ENCODE measurements at regions not wholly inside any gene's neighbourhood (a gene's known extent, or its start where the extent isn't known, plus 50 kb on each side); places are given as distances from the start of the nearest gene placed in this dataset.
"Not testable (repeated sequence)": the region's sequence is repeated elsewhere in the genome, so short reads cannot be mapped to it uniquely, and the experiment has no call there.

DNA sequence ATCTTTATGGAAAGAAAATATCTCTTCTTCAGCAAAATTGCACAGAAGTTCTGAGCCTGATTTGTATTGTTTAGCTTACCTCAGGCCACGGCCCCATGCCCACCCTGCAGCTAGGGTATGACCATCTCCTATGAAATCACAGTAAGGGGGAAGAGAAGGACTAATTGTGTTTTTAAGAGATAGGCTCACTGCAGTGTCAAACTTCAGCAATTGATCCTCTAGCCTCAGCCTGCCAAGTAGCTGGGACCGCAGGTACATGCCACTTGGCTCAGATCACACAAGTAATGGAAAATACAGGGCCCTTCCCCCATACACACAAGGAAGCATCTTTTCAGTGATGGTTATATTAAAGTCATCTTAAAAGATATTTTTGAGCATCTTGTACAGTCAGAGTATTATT lies 60.0 kb downstream of the DMAC1 start:
- no peak for DNase-seq (ENCODE audit: low read depth, low spot score)

DNA sequence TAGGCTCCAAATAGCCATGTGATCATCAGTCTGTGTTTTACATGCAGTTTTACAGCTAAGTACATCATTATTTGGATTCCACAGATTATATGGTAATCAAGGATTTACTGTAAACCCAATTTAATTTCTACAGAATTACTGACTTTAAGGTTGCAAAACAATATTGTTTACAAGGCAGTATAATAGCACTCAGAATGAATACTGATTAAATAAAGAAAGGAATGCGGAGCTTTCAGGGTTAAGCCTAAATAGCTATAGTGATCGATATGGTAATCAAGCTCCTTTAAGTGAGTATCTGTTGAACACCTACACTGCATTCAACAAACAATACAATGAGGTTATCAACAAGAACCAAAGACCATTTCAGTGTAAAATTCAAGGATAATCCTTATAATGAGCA lies 64.3 kb downstream of the DMAC1 start:
- DNase-seq (ENCODE audit: low read depth, low spot score) = no peak

DNA sequence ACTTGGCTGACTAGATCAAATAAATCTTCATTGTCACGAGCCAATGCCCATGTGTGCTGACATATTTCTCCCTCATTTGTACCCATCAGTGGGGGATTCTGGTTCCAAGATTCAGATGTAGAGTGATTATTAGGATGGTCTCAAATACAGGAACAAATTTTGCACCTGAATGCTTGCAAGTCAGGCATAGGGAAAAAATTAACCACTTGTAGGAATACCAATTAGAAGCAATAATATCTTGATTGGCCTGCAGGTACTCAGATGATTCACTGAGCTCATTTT lies 69.5 kb downstream of the DMAC1 start:
- no peak for DNase-seq (ENCODE audit: low read depth, low spot score)

DNA sequence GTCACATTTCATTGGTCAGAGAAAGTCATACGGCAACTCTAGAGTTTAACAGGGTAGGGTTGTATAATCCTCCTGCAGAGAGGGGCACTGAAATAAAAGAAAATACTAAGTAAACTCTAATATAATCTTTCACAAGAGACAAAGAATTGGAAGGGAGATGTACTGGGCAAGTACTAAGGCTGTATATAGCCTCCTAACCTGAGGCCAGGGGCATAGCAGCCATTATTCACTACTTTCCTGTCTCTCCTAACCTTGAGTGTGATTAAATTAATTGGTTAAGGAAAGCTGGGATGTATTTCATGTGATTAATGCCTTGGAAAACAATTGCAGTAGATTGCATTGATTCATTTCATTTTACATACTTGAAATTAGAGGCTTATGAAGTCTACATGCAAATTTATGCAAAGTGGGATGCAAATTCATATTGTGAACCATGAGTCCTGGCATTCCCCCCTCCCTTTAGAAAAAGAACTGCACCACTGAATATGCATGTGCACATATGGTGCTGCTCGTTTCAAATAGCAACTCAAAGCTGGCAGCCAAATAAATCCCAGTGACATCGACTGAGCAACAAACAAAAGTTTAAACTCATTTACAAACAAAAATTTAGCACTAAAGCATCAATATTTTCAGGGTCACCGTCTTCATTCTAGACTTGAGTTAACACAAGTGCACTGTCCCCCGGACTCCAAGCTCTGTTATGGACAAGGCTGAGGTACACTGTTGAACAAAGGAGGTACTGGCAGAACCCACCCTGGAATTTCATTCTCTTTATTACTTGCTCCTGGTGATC lies 70.0 kb downstream of the DMAC1 start:
- DNase-seq (ENCODE audit: low read depth, low spot score) = no peak

DNA sequence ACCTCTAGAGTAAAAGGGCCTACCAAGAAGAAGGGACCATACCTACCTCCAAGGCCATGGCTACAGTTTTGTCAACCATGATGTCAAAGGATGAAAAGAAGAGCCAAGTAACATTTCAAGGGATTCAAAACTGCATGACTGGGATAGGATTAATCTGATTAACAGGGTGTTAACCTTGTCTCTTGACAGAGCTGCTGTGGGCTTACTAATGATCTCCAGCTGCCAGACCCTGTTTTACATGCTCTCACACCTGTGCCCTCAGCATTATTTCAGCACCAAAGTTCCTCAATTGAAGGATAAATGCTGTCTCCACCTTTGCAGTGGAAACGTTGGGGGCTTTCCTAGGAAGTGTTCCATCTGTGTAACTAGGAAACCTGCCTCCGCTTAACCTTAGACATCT lies 78.3 kb downstream of the DMAC1 start:
- DNase-seq (ENCODE audit: low read depth, low spot score) = no peak

DNA sequence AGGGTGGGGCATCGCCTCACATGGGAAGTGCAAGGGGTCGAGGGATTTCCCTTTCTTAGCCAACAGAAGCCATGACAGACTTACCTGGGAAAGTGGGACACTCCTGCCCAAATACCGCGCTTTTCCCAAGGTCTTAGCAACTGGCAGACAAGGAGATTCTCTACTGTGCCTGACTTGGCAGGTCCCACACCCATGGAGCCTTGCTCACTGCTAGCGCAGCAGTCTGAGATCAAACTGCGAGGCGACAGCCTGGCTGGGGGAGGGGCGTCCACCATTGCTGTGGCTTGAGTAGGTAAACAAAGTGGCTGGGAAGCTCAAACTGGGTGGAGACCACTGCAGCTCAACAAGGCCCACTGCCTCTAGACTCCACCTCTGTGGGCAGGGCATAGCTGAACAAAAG lies 86.5 kb downstream of the DMAC1 start:
- not testable (repeated sequence) for DNase-seq (ENCODE audit: low read depth, low spot score)

DNA sequence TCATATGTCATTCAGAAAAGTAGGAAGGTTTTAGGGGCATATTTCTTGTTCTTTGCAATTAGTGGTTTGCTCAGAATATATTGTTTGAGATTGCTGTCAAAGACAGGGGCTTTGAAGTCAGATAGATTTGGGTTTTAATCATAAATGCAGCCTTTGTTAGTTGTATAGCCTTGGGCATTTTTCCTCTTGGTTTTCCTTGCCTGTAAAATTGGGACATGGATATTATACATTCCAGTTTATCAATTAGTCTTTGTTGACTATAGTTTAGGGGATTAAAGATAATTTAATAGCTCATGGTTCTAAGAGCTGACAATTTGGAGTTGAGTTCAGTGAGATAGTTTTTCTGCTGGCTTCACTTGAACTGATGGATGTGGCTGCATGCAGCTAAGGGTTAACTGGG lies 88.9 kb downstream of the DMAC1 start:
- DNase-seq (ENCODE audit: low read depth, low spot score) = no peak

DNA sequence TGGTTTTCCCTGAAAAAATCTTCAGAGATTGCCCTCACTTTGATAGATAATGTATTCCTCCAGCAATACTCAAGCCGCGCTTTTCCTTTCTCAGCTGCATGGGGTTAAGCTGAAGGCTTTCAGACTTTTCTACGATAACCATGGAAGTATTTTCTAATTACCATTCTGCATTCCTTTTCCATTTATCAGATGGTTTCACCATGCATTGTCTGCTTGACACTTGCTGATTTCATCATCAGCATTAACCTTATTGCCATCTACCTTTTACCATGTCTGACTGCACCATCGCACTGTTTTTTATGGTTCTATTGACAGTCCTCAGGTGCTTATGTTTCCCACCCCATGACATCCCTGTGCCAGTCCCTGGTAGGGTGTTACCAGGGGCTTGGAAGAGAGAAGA lies 91.6 kb downstream of the DMAC1 start:
- no peak for DNase-seq (ENCODE audit: low read depth, low spot score)

DNA sequence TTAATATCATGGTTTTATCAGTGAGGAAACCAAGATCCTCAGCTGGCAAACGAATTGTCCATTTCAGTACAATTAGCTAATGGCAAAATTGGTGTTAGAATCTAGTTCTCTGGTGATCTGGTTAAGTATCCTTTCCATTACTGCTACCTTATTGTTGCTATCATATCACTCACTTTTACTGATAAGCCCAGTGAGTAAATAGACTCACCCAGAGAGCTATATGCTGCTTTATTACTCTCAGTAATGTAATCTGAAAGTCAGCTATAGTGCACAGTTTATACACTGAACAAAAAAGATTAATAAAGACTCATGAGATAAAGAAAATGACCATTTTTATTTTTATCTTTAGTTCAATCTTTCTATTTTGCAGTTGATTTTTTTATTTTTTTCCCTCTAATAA lies 95.0 kb downstream of the DMAC1 start:
- no peak for DNase-seq (ENCODE audit: low read depth, low spot score)

DNA sequence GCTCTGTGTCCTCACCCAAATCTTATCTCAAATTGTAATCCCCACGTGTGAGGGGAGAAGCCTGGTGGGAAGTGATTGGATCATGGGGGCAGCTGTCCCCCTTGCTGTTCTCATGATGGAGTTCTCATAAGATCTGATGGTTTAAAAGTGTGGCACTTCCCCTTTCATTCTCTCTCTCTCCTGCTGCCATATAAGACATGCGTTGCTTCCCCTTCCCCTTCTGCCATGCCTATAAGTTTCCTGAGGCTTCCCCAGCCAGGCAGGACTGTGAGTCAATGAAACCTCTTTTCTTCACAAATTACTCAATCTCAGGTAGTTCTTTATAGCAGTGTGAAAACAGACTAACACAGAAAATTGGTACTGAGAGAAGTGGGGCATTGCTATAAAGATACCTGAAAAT lies 107.7 kb downstream of the DMAC1 start:
- DNase-seq (ENCODE audit: low read depth, low spot score) = no peak

DNA sequence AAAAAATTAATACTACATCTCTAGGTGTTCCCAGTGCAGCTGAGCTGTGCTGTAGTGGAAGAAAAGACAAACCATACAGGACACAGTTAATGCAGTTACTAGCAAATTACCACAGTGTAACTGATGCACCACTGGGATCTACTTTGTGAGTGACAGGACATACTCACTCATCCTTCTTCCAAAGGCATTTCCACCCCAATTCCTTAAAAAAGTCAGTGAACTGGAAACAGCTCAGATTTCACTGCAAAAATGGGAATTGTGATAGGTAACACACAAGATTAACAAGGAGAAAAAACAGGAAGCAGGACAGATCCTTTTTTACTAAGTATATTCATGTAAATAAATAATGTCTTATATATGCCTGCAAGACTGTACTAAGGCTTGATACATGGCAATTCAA lies 109.6 kb downstream of the DMAC1 start:
- DNase-seq (ENCODE audit: low read depth, low spot score) = no peak

DNA sequence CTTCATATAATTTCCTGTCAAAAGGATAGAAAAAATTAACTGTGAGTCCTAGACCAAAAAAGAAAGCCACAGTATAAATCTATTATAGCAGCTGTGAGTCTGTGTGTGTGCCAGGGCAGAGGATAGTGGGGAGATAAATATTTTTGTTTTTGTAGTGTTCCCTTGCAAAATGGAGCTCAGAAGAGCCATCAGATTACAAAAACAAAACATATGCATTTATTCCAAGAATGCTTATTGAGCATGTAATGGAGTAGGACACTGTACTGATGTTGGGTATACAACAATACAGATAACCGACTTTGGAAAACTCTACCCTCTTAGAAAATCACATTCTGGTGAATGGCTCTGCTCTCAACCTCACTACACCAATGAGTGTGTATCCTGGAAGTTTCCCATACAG lies 111.0 kb downstream of the DMAC1 start:
- no peak for DNase-seq (ENCODE audit: low read depth, low spot score)

DNA sequence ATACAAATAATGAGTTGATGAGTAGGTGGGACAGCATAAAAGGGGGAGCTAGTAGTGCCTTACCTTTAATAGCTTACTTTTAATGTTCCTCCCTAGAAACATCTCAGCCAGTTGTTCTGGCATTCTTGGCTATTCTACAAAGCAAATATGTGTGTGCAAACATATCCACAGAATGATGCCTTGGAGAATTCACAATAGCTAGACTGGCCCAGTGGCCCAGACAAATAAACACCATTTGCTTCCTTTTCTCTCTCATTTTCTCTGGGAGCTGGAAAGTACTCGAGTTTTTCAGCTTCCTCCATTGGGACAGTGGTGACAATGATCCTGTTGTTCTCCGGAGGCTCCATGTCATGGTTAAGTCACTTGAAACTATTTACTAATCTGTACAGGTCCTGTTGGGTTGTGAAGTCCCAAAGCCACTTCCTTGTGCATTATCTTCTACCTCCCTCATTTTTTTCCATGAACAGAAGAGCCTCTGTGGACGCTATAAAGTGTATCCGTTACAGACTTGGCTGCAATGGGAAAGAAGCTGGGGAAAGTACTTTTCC lies 122.9 kb downstream of the DMAC1 start:
- no peak for DNase-seq (ENCODE audit: low read depth, low spot score)

DNA sequence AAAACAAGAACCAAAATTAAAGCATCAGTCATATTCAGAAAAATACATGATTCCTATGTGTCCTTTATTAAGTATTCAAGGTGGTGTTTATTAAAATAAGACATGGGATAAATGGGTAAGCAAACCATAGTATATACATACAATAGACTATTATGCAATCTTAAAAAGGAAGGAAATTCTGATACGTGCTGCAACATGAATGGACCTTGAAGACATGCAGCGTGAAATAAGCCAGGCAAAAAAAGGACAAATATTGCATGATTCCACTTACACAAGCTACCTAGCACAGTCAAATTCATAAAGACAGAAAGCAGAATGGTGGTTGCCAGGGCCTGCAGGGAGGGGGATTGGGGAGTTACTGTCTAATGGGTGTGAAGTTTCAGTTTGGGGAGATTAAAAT lies 127.7 kb downstream of the DMAC1 start:
- DNase-seq (ENCODE audit: low read depth, low spot score) = no peak

DNA sequence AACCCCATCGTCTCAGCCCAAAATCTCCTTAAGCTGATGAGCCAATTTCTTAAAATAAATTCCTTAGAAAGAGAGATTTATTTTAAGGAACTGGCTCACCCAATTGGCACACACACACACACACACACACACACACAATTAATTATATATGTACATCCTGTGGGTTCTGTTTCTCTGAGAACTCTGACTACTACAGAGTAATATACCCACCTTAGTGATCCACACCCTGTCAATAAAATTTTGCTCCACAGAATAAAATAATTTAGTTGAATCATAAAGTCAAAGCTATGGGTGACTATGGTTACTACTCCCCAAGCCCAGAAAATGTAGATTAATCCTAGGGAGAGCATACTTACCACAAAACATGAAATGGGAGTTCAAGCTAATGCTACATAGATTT lies 131.0 kb downstream of the DMAC1 start:
- DNase-seq (ENCODE audit: low read depth, low spot score) = no peak

DNA sequence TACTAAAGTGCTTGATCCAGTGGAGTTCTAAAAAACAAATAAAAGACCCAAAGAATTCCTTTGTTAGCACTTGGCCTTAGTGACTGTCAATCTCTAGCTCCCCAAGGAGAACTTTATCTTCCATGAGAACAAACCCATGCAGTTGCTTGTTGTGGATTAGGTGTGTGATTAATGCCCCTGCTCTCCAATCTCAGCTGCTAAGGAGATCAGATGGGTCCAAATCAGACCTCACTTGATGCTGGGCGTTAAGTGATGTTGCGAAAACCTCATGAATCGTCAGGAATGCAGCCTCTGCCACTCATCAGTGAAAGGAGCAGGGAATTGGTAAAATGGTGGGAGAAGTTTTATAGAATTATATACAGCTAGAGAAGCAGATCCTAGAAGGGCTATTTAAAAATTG lies 133.7 kb downstream of the DMAC1 start:
- DNase-seq (ENCODE audit: low read depth, low spot score) = no peak

DNA sequence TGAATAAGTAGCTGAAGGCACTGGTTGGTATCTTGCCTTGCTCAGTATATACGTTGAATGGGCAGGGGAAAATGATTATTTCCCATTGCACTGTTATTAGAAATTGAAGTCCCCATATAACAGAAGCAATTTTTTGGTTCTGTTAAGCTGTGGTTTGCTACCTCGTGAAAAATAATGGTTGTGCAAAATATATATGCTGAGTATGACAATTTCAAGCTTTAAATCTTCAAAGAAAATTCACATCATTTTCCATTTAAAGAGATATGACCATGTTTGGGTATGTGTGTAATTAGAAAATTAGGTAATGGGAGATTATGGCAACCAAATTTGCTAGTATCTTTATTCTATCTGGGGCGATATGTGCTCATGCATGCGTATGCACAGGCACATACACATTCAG lies 139.8 kb downstream of the DMAC1 start:
- no peak for DNase-seq (ENCODE audit: low read depth, low spot score)

DNA sequence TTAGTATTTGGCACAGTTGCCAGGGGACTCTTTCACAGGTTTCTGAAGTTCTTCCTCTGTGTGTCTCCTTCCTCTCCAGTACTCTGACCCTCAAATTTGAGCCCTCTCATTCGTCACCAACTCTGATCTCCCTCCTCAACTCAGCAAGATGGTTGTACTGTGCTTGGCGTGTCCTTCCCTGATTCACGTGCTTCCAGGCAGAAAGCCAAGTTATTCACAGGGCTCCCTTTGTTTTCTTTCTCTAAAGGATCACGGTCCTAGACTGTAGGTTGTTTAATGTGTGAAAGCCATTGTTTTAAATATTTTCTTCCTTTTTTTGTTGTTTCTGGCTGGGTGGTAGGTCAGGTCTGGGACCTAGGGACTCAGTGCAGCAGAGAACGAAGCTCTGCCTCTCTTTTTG lies 142.9 kb downstream of the DMAC1 start:
- no peak for DNase-seq (ENCODE audit: low read depth, low spot score)

DNA sequence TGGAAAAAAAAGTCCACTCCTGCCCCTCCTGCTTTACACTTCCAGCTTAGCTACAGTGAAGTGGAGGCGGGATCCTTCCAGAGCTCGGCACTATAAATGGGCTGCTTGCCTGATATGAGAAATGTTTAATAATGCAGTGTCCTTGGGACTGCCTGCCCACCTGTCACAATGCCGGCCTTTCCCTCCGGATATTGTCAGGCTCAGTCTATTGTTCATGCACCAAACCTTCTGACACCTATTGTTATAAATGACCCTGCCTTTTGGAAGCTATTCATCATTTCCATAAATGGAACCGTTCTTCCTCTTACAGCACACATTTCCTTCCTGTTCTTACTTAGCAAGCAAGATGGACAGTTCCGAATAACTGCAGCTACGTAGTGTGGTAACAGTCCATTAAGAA lies 146.3 kb downstream of the DMAC1 start:
- DNase-seq (ENCODE audit: low read depth, low spot score) = no peak

DNA sequence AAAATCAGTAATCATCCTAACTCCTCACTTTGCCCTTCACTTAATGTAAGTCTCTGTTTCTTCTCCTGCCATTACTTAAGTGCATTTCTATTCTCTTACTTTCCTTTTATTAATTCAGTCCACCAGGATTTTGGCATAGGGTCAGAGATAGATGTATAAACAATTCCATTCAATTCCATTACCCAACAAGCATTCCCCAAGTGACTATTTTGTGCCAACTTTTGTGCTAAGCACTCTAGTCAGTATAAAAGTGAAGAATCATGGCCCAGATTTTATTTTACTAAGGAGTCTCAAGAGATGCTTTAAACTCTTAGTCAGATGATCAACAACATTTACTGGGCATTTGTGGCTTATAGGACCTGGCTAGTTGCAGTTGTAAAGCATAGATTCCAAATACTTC lies 159.3 kb downstream of the DMAC1 start:
- DNase-seq (ENCODE audit: low read depth, low spot score) = no peak

DNA sequence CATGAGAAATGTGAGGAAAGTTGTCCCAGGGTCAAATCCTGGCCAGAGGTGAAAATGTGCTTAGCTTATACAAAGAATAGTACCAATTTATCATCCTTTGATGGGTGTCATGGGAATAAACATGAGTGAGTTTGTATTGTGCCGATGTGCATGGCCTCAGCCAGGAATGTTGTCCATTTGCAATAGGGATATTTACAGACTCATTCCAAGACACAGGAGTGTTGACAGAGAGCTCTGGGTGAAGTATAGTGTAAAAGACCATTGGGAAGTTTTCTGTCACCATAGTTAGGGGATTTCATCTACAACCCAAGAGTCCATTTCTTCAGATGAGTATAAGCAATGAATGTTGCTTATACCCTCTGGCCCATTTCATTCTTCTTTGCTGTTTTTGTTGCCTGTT lies 160.1 kb downstream of the DMAC1 start:
- no peak for DNase-seq (ENCODE audit: low read depth, low spot score)

DNA sequence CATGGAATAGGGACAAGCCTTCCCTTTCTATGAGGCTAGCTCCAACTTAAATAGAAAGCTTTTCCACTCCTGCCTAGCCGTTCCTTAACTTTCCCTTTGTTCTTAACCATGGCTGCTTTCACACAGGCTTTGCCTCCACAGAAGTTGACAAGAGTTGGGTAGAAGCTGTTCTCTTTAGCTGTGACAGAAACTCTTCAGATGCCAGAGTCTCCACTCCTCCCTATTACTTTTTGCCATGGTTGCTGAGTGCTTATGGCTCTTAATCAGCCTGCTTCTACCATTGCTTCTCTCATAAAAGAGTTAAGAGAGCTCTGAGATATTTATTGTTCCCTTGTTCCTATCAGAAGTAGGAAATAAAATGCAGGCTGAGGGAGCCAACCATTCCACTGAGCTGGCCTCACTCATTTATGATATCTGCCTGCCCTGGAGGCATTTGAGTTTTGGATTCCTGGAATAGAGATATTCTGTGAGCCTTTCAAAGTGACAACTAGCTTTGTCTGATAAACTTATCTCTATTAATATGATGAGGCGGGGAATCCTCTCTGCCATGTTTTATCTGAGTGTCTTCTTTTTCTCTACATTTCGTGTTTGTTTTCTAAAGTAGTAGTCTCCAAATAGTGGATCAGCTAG lies 162.6 kb downstream of the DMAC1 start:
- DNase-seq (ENCODE audit: low read depth, low spot score) = no peak

DNA sequence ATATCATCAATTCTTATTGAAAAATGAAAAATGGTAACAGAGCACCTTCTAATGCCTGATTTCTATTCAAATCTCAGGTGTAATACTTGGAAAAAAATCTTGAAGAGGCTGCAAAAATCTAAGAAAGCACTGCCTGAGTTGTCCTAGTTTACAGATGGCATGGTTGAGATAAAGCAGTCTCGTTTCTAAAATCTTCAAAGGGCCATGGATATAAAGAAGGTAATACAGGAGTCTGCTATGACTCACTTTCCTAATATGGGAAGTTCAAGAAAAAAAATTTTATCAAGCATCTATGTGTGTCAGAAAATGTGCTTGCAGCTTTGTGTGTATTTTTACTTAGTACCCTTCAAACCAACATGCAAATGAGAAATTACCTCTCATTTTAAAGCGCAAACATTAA lies 163.3 kb downstream of the DMAC1 start:
- DNase-seq (ENCODE audit: low read depth, low spot score) = no peak

DNA sequence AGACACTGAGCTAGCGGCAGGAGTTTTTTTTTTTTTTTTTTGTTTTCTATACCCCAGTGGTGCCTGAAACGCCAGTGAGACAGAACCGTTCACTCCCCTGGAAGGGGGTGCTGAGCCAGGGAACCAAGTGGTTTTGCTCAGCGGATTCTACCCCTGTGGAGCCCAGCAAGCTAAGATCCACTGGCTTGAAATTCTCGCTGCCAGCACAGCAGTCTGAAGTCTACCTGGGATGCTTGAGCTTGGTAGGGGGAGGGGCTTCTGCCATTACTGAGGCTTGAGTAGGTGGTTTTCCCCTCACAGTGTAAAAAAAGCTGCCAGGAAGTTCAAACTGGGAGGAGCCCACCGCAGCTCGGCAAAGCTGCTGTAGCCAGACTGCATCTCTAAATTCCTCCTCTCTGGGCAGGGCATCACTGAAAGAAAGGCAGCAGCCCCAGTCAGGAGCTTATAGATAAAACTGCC lies 173.0 kb downstream of the DMAC1 start:
- DNase-seq (ENCODE audit: low read depth, low spot score) = peak; percentile 59
